Astrocyte (in vitro differentiated cells and primary cell): ENCODE measurements at regions not wholly inside any gene's neighbourhood (a gene's known extent, or its start where the extent isn't known, plus 50 kb on each side); places are given as distances from the start of the nearest gene placed in this dataset.

Source experiments
- DNase-seq: peaks from one replicate; pipeline ENCODE4 v3.0.0-alpha.2; 2010; ENCODE audit warnings: low read depth
- FAIRE-seq: peaks from 2 replicates; lab custom pipeline; 2011; peaks lifted over from hg19 to GRCh38; lab: Jason Lieb, UNC
- H2AFZ ChIP-seq: 2 replicates; pipeline ENCODE4 v1.6.0; 2012; ENCODE audit warnings: low read depth, low read length, inconsistent platforms
- H3K27ac ChIP-seq: 2 replicates; pipeline ENCODE4 v1.5.1; 2011; ENCODE audit warnings: low read depth, low read length, inconsistent platforms
- H3K27me3 ChIP-seq: 2 replicates; pipeline ENCODE4 v1.6.0; 2011; ENCODE audit warnings: low read length, inconsistent platforms; ENCODE audit not compliant: insufficient read depth
- H3K36me3 ChIP-seq: 2 replicates; pipeline ENCODE4 v1.5.1; 2011; ENCODE audit warnings: low read length, inconsistent platforms; ENCODE audit not compliant: insufficient read depth
- H3K4me1 ChIP-seq: 2 replicates; pipeline ENCODE4 v1.5.1; 2011; ENCODE audit warnings: low read length, inconsistent platforms; ENCODE audit not compliant: insufficient read depth
- H3K4me2 ChIP-seq: 2 replicates; pipeline ENCODE4 v1.6.0; 2012; ENCODE audit warnings: low read length, inconsistent platforms
- H3K4me3 ChIP-seq: 2 replicates; pipeline ENCODE4 v1.5.1; 2011; ENCODE audit warnings: low read depth, mild to moderate bottlenecking, low read length, inconsistent platforms; ENCODE audit not compliant: insufficient read depth
- H3K79me2 ChIP-seq: 2 replicates; pipeline ENCODE4 v1.6.0; 2012; ENCODE audit warnings: mild to moderate bottlenecking, low read length, inconsistent platforms; ENCODE audit not compliant: insufficient read depth
- H3K9ac ChIP-seq: 2 replicates; pipeline ENCODE4 v1.6.0; 2012; ENCODE audit warnings: mild to moderate bottlenecking, low read length, inconsistent platforms
- H3K9me3 ChIP-seq: 2 replicates; pipeline ENCODE4 v1.5.1; 2012; ENCODE audit warnings: low read depth, mild to moderate bottlenecking, low read length, inconsistent platforms; ENCODE audit not compliant: insufficient read depth
- H4K20me1 ChIP-seq: 2 replicates; pipeline ENCODE4 v1.6.0; 2012; ENCODE audit warnings: low read length, inconsistent platforms; ENCODE audit not compliant: insufficient read depth
- H3K27ac Mint-ChIP-seq: one replicate; pipeline ENCODE4 v1.8.0; 2021; ENCODE audit warnings: mild to moderate bottlenecking, mixed read lengths; ENCODE audit not compliant: unreplicated experiment
- H3K27me3 Mint-ChIP-seq: one replicate; pipeline ENCODE4 v1.8.0; 2021; ENCODE audit warnings: low read depth, mixed read lengths; ENCODE audit not compliant: unreplicated experiment
- H3K36me3 Mint-ChIP-seq: one replicate; pipeline ENCODE4 v1.8.0; 2021; ENCODE audit warnings: low read depth, mixed read lengths; ENCODE audit not compliant: unreplicated experiment
- H3K4me1 Mint-ChIP-seq: one replicate; pipeline ENCODE4 v1.8.0; 2021; ENCODE audit warnings: low read depth, mixed read lengths; ENCODE audit not compliant: unreplicated experiment
- H3K4me3 Mint-ChIP-seq: one replicate; pipeline ENCODE4 v1.8.0; 2021; ENCODE audit warnings: mild to moderate bottlenecking, moderate library complexity, mixed read lengths; ENCODE audit not compliant: unreplicated experiment
- H3K9me3 Mint-ChIP-seq: one replicate; pipeline ENCODE4 v1.8.0; 2021; ENCODE audit warnings: mild to moderate bottlenecking, mixed read lengths; ENCODE audit not compliant: unreplicated experiment
- CTCF ChIP-seq: IDR thresholded peaks from 2 replicates; pipeline ENCODE4 v1.5.1; 2011; ENCODE audit warnings: low read depth, mild to moderate bottlenecking, inconsistent platforms, low read length, moderate library complexity; ENCODE audit not compliant: insufficient read depth
- EZH2 ChIP-seq: IDR thresholded peaks from 2 replicates; pipeline ENCODE4 v1.6.1; 2012; ENCODE audit warnings: mild to moderate bottlenecking, low read length, inconsistent platforms; ENCODE audit not compliant: insufficient read depth

GRCh38 chr5:93070938-93071337 is 510.1 kb downstream of the NR2F1-AS1 start:
- Mint-ChIP-seq H3K36me3 (no peaks in the 10 kb centered on the region), H3K9me3 (no peaks in the 10 kb centered on the region), H3K4me3 (no peak overlapping the region), H3K27ac (no peak overlapping the region), H3K27me3 (no peaks in the 10 kb centered on the region), H3K4me1 (no peaks in the 10 kb centered on the region)
- TF ChIP-seq EZH2 (no peak), CTCF (no peak)
- Histone ChIP-seq H3K36me3 (no peaks in the 10 kb centered on the region), H3K9ac (no peak overlapping the region), H2AFZ (no peak overlapping the region), H4K20me1 (no peaks in the 10 kb centered on the region), H3K27me3 (no peaks in the 10 kb centered on the region), H3K79me2 (no peaks in the 10 kb centered on the region), H3K4me1 (peaks cover 4% of the 10 kb centered on the region), H3K27ac (no peak overlapping the region), H3K4me2 (no peak overlapping the region), H3K4me3 (no peak overlapping the region), H3K9me3 (no peaks in the 10 kb centered on the region)
- no peak for DNase-seq
- no peak for FAIRE-seq

- no peaks in the 10 kb centered on the region for H3K79me2 ChIP-seq
- H3K4me1 Mint-ChIP-seq = no peaks in the 10 kb centered on the region
- H3K4me3 Mint-ChIP-seq = no peak overlapping the region
- no peak overlapping the region for H2AFZ ChIP-seq
- FAIRE-seq (no peak), DNase-seq (no peak)
- peaks cover 4% of the 10 kb centered on the region for H3K4me1 ChIP-seq
- no peaks in the 10 kb centered on the region for H3K9me3 ChIP-seq
- no peaks in the 10 kb centered on the region for H3K36me3 ChIP-seq
- no peaks in the 10 kb centered on the region for H4K20me1 ChIP-seq
- no peak overlapping the region for H3K27ac Mint-ChIP-seq
- H3K9me3 Mint-ChIP-seq = no peaks in the 10 kb centered on the region
- no peak overlapping the region for H3K4me2 ChIP-seq
- TF ChIP-seq EZH2 (no peak), CTCF (no peak)
- H3K36me3 Mint-ChIP-seq = no peaks in the 10 kb centered on the region
- no peaks in the 10 kb centered on the region for H3K27me3 ChIP-seq
- no peak overlapping the region for H3K4me3 ChIP-seq
- H3K27ac ChIP-seq = no peak overlapping the region
- H3K27me3 Mint-ChIP-seq = no peaks in the 10 kb centered on the region
- H3K9ac ChIP-seq = no peak overlapping the region
Measured at GRCh38 chr5:93069276-93069675, 511.7 kb downstream of the NR2F1-AS1 start.

GRCh38 chr5:93062548-93062947 is 518.5 kb downstream of the NR2F1-AS1 start:
- TF ChIP-seq EZH2 (no peak), CTCF (no peak)
- Mint-ChIP-seq H3K27ac (no peak overlapping the region), H3K4me3 (no peak overlapping the region), H3K36me3 (no peaks in the 10 kb centered on the region), H3K4me1 (no peaks in the 10 kb centered on the region), H3K27me3 (no peaks in the 10 kb centered on the region), H3K9me3 (no peaks in the 10 kb centered on the region)
- Histone ChIP-seq H3K4me2 (no peak overlapping the region), H3K4me1 (no peaks in the 10 kb centered on the region), H3K9me3 (no peaks in the 10 kb centered on the region), H3K4me3 (no peak overlapping the region), H3K9ac (no peak overlapping the region), H3K79me2 (no peaks in the 10 kb centered on the region), H3K27me3 (no peaks in the 10 kb centered on the region), H2AFZ (no peak overlapping the region), H3K27ac (no peak overlapping the region), H3K36me3 (no peaks in the 10 kb centered on the region), H4K20me1 (no peaks in the 10 kb centered on the region)
- FAIRE-seq (no peak), DNase-seq (no peak)
